ENCODE measurements at regions not wholly inside any gene's neighbourhood (a gene's known extent, or its start where the extent isn't known, plus 50 kb on each side); places are given as distances from the start of the nearest gene placed in this dataset.

DNA sequence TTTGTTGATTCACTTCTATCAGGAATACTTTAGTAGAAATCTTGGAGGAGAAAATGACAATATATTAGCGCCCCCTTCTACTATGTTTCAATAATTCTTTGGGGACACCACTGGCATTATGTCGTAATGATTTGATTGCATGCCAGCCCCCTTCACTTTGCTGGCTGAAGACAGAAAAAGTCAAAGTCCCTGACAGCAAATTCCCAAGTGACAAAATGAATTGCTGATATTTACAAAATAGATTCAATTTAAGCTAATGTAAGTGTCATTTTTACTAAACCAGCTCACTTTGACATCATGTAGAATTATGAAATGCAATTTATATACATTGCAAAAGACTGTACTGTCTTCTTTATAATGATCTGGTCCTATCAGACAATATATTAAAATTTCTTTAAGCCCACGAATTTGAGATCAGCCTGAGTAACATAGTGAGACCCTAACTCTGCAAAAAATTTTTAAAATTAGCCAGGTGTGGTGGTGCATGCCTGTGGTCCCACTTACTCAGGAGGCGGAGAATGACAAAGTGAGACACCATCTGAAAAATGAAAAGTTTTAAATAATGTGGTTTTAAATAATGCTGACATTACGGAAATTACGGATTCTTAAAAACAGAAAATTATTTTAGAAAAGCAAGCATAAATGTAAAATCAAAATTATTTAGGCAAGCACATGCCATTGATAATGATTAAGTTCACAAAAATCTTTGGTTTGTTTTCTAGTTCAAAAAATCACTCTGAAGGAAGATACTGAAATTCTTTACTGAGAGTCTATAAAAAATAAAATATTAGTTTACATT is 520.1 kb upstream of the PKDCC start:
- Histone ChIP-seq H2AK5ac (ENCODE audit: low read length) (no peak overlapping the region), H4K12ac (ENCODE audit: low read depth, low read length) (no peak overlapping the region), H4K8ac (ENCODE audit: low read depth, low read length) (no peak overlapping the region), H3K9ac (ENCODE audit: low read length) (no peak overlapping the region), H3K4me2 (ENCODE audit: low read length) (no peak overlapping the region), H3K14ac (ENCODE audit: low read length) (no peak overlapping the region), H4K91ac (ENCODE audit: low read depth, low read length) (no peak overlapping the region), H3K79me1 (ENCODE audit: low read length) (no peaks in the 10 kb centered on the region), H3K4me3 (ENCODE audit: low read depth, low read length) (no peak overlapping the region), H2BK5ac (ENCODE audit: low read depth, low read length, poor library complexity) (no peak overlapping the region), H3K79me2 (ENCODE audit: control insufficient read depth, insufficient read depth, low read length, poor library complexity) (no peaks in the 10 kb centered on the region), H2BK120ac (ENCODE audit: insufficient read depth, low read length, poor library complexity) (no peak overlapping the region), H3K18ac (ENCODE audit: low read length) (no peak overlapping the region), H3K4ac (ENCODE audit: low read depth, low read length) (no peak overlapping the region), H2AFZ (ENCODE audit: insufficient read depth, low read length, poor library complexity) (no peak overlapping the region), H3K9me3 (ENCODE audit: insufficient read depth, low read depth, low read length) (no peaks in the 10 kb centered on the region), H3K27me3 (ENCODE audit: insufficient read depth, low read length) (no peaks in the 10 kb centered on the region), H3K27ac (ENCODE audit: low read depth, low read length) (no peak overlapping the region), H3K23ac (ENCODE audit: low read length) (no peak overlapping the region), H3K36me3 (ENCODE audit: control insufficient read depth in 1 of 2, insufficient read depth in 2 of 2, low read length in 2 of 2) (no peaks in the 10 kb centered on the region), H3K4me1 (ENCODE audit: control insufficient read depth in 1 of 2, insufficient read depth in 2 of 2, low read length in 2 of 2) (no peaks in the 10 kb centered on the region), H2BK12ac (ENCODE audit: low read length) (no peak overlapping the region)
- no peak for DNase-seq
- no CpG with 5 or more reads among the region's 6 CpGs for WGBS (ENCODE audit: extremely low coverage, insufficient coverage, insufficient read length)

DNA sequence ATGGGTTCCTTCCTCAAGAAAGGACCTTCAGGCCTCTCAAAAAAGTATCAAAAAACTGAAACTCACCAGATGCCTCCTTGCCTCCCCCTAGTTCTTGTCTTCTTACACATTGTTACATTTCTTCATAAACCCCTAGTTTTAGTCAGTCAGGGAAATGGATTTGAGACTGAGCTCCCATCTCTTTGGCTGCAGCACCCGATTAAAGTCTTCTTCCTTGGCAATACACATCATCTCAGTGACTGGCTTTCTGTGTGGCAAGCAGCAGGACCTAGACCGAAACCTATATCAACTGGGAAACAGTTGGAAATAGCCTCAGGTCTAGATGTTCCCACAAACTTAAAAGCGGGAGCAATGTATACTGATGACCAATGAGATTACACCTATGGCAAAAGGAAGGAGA is 512.2 kb upstream of the PKDCC start:
- H3K14ac ChIP-seq (ENCODE audit: low read length): no peak overlapping the region

GRCh38 chr2:41540272-41540998 is 507.4 kb upstream of the PKDCC start:
- Histone ChIP-seq H3K4me2 (ENCODE audit: low read length) (no peak overlapping the region), H3K36me3 (ENCODE audit: control insufficient read depth in 1 of 2, insufficient read depth in 2 of 2, low read length in 2 of 2) (no peaks in the 10 kb centered on the region), H2AFZ (ENCODE audit: insufficient read depth, low read length, poor library complexity) (no peak overlapping the region), H3K23ac (ENCODE audit: low read length) (no peak overlapping the region), H4K8ac (ENCODE audit: low read depth, low read length) (no peak overlapping the region), H3K27ac (ENCODE audit: low read depth, low read length) (no peak overlapping the region), H3K79me2 (ENCODE audit: control insufficient read depth, insufficient read depth, low read length, poor library complexity) (no peaks in the 10 kb centered on the region), H3K9me3 (ENCODE audit: insufficient read depth, low read depth, low read length) (no peaks in the 10 kb centered on the region), H3K18ac (ENCODE audit: low read length) (no peak overlapping the region), H4K12ac (ENCODE audit: low read depth, low read length) (no peak overlapping the region), H2BK12ac (ENCODE audit: low read length) (no peak overlapping the region), H3K9ac (ENCODE audit: low read length) (no peak overlapping the region), H3K79me1 (ENCODE audit: low read length) (no peaks in the 10 kb centered on the region), H2BK5ac (ENCODE audit: low read depth, low read length, poor library complexity) (no peak overlapping the region), H3K27me3 (ENCODE audit: insufficient read depth, low read length) (no peaks in the 10 kb centered on the region), H3K4ac (ENCODE audit: low read depth, low read length) (no peak overlapping the region), H3K14ac (ENCODE audit: low read length) (no peak overlapping the region), H2AK5ac (ENCODE audit: low read length) (no peak overlapping the region), H4K91ac (ENCODE audit: low read depth, low read length) (no peak overlapping the region), H2BK120ac (ENCODE audit: insufficient read depth, low read length, poor library complexity) (no peak overlapping the region), H3K4me1 (ENCODE audit: control insufficient read depth in 1 of 2, insufficient read depth in 2 of 2, low read length in 2 of 2) (peaks cover 0 to 2% of the 10 kb centered on the region in 2 experiments), H3K4me3 (ENCODE audit: low read depth, low read length) (no peak overlapping the region)
- no peak for DNase-seq
- no CpG with 5 or more reads among the region's 2 CpGs for WGBS (ENCODE audit: extremely low coverage, insufficient coverage, insufficient read length)

More for the DNA sequence above, 512.2 kb upstream of the PKDCC start:
- H3K4me1 ChIP-seq (ENCODE audit: control insufficient read depth in 1 of 2, insufficient read depth in 2 of 2, low read length in 2 of 2): no peaks in the 10 kb centered on the region
- H3K79me1 ChIP-seq (ENCODE audit: low read length): no peaks in the 10 kb centered on the region
- H2AFZ ChIP-seq (ENCODE audit: insufficient read depth, low read length, poor library complexity): no peak overlapping the region
- no peak overlapping the region for H3K27ac ChIP-seq (ENCODE audit: low read depth, low read length)
- no peak overlapping the region for H3K18ac ChIP-seq (ENCODE audit: low read length)
- H3K36me3 ChIP-seq (ENCODE audit: control insufficient read depth in 1 of 2, insufficient read depth in 2 of 2, low read length in 2 of 2): no peaks in the 10 kb centered on the region
- DNase-seq: no peak
- no peak overlapping the region for H4K8ac ChIP-seq (ENCODE audit: low read depth, low read length)
- H3K4me2 ChIP-seq (ENCODE audit: low read length): no peak overlapping the region
- H3K9ac ChIP-seq (ENCODE audit: low read length): no peak overlapping the region
- H3K23ac ChIP-seq (ENCODE audit: low read length): no peak overlapping the region
- no peaks in the 10 kb centered on the region for H3K79me2 ChIP-seq (ENCODE audit: control insufficient read depth, insufficient read depth, low read length, poor library complexity)
- no CpG with 5 or more reads among the region's 3 CpGs for WGBS (ENCODE audit: extremely low coverage, insufficient coverage, insufficient read length)
- no peak overlapping the region for H2BK12ac ChIP-seq (ENCODE audit: low read length)
- H2BK5ac ChIP-seq (ENCODE audit: low read depth, low read length, poor library complexity): no peak overlapping the region
- no peak overlapping the region for H2AK5ac ChIP-seq (ENCODE audit: low read length)
- H2BK120ac ChIP-seq (ENCODE audit: insufficient read depth, low read length, poor library complexity): no peak overlapping the region
- no peak overlapping the region for H4K91ac ChIP-seq (ENCODE audit: low read depth, low read length)
- H3K4me3 ChIP-seq (ENCODE audit: low read depth, low read length): no peak overlapping the region
- H3K27me3 ChIP-seq (ENCODE audit: insufficient read depth, low read length): no peaks in the 10 kb centered on the region
- H3K9me3 ChIP-seq (ENCODE audit: insufficient read depth, low read depth, low read length): no peaks in the 10 kb centered on the region
- no peak overlapping the region for H4K12ac ChIP-seq (ENCODE audit: low read depth, low read length)
- no peak overlapping the region for H3K4ac ChIP-seq (ENCODE audit: low read depth, low read length)

DNA sequence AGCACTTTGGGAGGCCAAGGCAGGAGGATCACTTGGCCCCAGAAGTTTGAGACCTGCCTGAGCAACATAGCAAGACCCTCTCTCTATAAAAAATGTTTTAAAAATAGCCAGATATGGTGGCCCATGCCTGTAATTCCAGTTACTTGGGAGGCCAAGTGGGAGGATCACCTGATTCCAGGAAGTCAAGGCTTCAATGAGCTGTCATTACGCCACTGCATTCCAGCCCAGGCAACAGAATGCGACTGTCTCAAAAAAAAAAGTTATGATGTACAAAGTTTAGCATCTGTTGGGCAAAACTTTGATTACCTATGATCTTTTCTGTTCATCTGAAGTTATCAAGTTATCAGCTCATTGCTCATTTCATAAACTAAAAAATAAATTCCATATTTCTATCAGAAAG is 504.1 kb upstream of the PKDCC start:
- no peak overlapping the region for H2BK12ac ChIP-seq (ENCODE audit: low read length)
- H2BK120ac ChIP-seq (ENCODE audit: insufficient read depth, low read length, poor library complexity): no peak overlapping the region
- H3K4me3 ChIP-seq (ENCODE audit: low read depth, low read length): no peak overlapping the region
- no peak overlapping the region for H3K4ac ChIP-seq (ENCODE audit: low read depth, low read length)
- H3K27me3 ChIP-seq (ENCODE audit: insufficient read depth, low read length): no peaks in the 10 kb centered on the region
- H3K4me2 ChIP-seq (ENCODE audit: low read length): no peak overlapping the region
- H3K9me3 ChIP-seq (ENCODE audit: insufficient read depth, low read depth, low read length): no peaks in the 10 kb centered on the region
- H4K12ac ChIP-seq (ENCODE audit: low read depth, low read length): no peak overlapping the region
- H2BK5ac ChIP-seq (ENCODE audit: low read depth, low read length, poor library complexity): no peak overlapping the region
- DNase-seq: peak; percentile 67 to 78
- H3K36me3 ChIP-seq (ENCODE audit: control insufficient read depth in 1 of 2, insufficient read depth in 2 of 2, low read length in 2 of 2): no peaks in the 10 kb centered on the region
- H4K8ac ChIP-seq (ENCODE audit: low read depth, low read length): no peak overlapping the region
- H3K18ac ChIP-seq (ENCODE audit: low read length): no peak overlapping the region
- H3K9ac ChIP-seq (ENCODE audit: low read length): no peak overlapping the region
- peaks cover 0 to 2% of the 10 kb centered on the region in 2 experiments for H3K4me1 ChIP-seq (ENCODE audit: control insufficient read depth in 1 of 2, insufficient read depth in 2 of 2, low read length in 2 of 2)
- WGBS (ENCODE audit: extremely low coverage, insufficient coverage, insufficient read length): no CpG with 5 or more reads among the region's 2 CpGs
- no peak overlapping the region for H2AK5ac ChIP-seq (ENCODE audit: low read length)
- no peak overlapping the region for H3K23ac ChIP-seq (ENCODE audit: low read length)
- no peak overlapping the region for H3K27ac ChIP-seq (ENCODE audit: low read depth, low read length)
- no peak overlapping the region for H2AFZ ChIP-seq (ENCODE audit: insufficient read depth, low read length, poor library complexity)
- no peaks in the 10 kb centered on the region for H3K79me1 ChIP-seq (ENCODE audit: low read length)
- no peak overlapping the region for H4K91ac ChIP-seq (ENCODE audit: low read depth, low read length)
- no peaks in the 10 kb centered on the region for H3K79me2 ChIP-seq (ENCODE audit: control insufficient read depth, insufficient read depth, low read length, poor library complexity)
- H3K14ac ChIP-seq (ENCODE audit: low read length): no peak overlapping the region

Data from trophoblast cell (in vitro differentiated cells and primary cell).